Ovary (tissue), 1 donor: ENCODE measurements at regions not wholly inside any gene's neighbourhood (a gene's known extent, or its start where the extent isn't known, plus 50 kb on each side); places are given as distances from the start of the nearest gene placed in this dataset.

Source experiments
- EP300 ChIP-seq: sonication (generic); formaldehyde crosslinking; IDR thresholded peaks from one replicate; pipeline ENCODE4 v1.6.1; 2017; ENCODE audit warnings: antibody characterized with exemption
- POLR2A ChIP-seq: fragments of 450-650 bp; IDR thresholded peaks from one replicate; pipeline ENCODE4 v1.6.1; 2017; ENCODE audit warnings: antibody characterized with exemption, mild to moderate bottlenecking, moderate library complexity

DNA sequence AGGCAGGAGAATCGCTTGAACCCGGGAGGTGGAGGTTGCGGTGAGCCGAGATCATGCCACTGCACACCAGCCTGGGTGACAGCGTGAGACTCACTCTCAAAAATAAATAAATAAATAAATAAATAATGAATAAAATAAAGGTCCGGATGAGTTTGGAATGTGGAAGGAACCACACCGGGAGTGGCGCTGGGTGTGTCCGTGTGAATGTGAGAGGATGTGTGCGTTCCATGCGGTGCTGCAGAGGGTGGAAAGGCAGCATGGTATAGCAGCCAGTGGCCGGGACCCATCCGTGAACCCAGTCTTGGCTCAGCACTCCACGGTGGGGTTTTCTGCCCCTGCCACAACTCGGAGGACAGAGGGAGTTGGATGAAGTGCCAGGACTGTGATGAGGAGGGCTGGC lies 56.2 kb upstream of the POFUT2 start:
- TF ChIP-seq EP300 (no peak), POLR2A (no peak)
